ENCODE measurements at regions not wholly inside any gene's neighbourhood (a gene's known extent, or its start where the extent isn't known, plus 50 kb on each side); places are given as distances from the start of the nearest gene placed in this dataset.

- no peak for FAIRE-seq
- DNase-seq (ENCODE audit: insufficient read length, low spot score) = no peak
These were observed 167.1 kb upstream of the C1QTNF7 start for GRCh38 chr4:15260758-15261157.

- FAIRE-seq = no peak
- no peak for DNase-seq (ENCODE audit: insufficient read length, low spot score)
These were observed 165.4 kb upstream of the C1QTNF7 start for GRCh38 chr4:15262396-15262795.

GRCh38 chr4:15270201-15270600 is 157.6 kb upstream of the C1QTNF7 start:
- no peak for FAIRE-seq

GRCh38 chr4:15286041-15286440 is 141.8 kb upstream of the C1QTNF7 start:
- DNase-seq (ENCODE audit: insufficient read length, low spot score) = no peak
- no peak for FAIRE-seq

More at GRCh38 chr4:15270201-15270600, 157.6 kb upstream of the C1QTNF7 start:
- no peak for DNase-seq (ENCODE audit: insufficient read length, low spot score)

GRCh38 chr4:15291122-15291521 is 136.7 kb upstream of the C1QTNF7 start:
- DNase-seq (ENCODE audit: insufficient read length, low spot score) = no peak
- no peak for FAIRE-seq

- no peak for DNase-seq (ENCODE audit: insufficient read length, low spot score)
- no peak for FAIRE-seq
These were observed 134.1 kb upstream of the C1QTNF7 start for GRCh38 chr4:15293711-15294110.

GRCh38 chr4:15294202-15294601 is 133.6 kb upstream of the C1QTNF7 start:
- no peak for FAIRE-seq

GRCh38 chr4:15294832-15295231 is 133.0 kb upstream of the C1QTNF7 start:
- DNase-seq (ENCODE audit: insufficient read length, low spot score) = no peak
- no peak for FAIRE-seq

More at GRCh38 chr4:15294202-15294601, 133.6 kb upstream of the C1QTNF7 start:
- no peak for DNase-seq (ENCODE audit: insufficient read length, low spot score)

GRCh38 chr4:15295421-15296162 is 132.2 kb upstream of the C1QTNF7 start:
- no peak for FAIRE-seq

GRCh38 chr4:15297344-15297743 is 130.5 kb upstream of the C1QTNF7 start:
- DNase-seq (ENCODE audit: insufficient read length, low spot score) (no peak), FAIRE-seq (no peak)

More at GRCh38 chr4:15295421-15296162, 132.2 kb upstream of the C1QTNF7 start:
- DNase-seq (ENCODE audit: insufficient read length, low spot score) = no peak

- no peak for DNase-seq (ENCODE audit: insufficient read length, low spot score)
- FAIRE-seq = no peak
These were observed 128.2 kb upstream of the C1QTNF7 start for GRCh38 chr4:15299627-15300026.

- peak; percentile 9 for DNase-seq (ENCODE audit: insufficient read length, low spot score)
These were observed 124.7 kb upstream of the C1QTNF7 start for GRCh38 chr4:15303052-15303641.

GRCh38 chr4:15314974-15315373 is 112.9 kb upstream of the C1QTNF7 start:
- no peak for DNase-seq (ENCODE audit: insufficient read length, low spot score)
- no peak for FAIRE-seq

More at GRCh38 chr4:15303052-15303641, 124.7 kb upstream of the C1QTNF7 start:
- no peak for FAIRE-seq

- FAIRE-seq (no peak), DNase-seq (ENCODE audit: insufficient read length, low spot score) (no peak)
These were observed 110.6 kb upstream of the C1QTNF7 start for GRCh38 chr4:15317246-15317645.

- FAIRE-seq = no peak
- no peak for DNase-seq (ENCODE audit: insufficient read length, low spot score)
These were observed 109.0 kb upstream of the C1QTNF7 start for GRCh38 chr4:15318621-15319348.

- FAIRE-seq (no peak), DNase-seq (ENCODE audit: insufficient read length, low spot score) (no peak)
These were observed 107.6 kb upstream of the C1QTNF7 start for GRCh38 chr4:15320121-15320678.

- FAIRE-seq = no peak
- DNase-seq (ENCODE audit: insufficient read length, low spot score) = no peak
These were observed 105.8 kb upstream of the C1QTNF7 start for GRCh38 chr4:15322006-15322405.

- FAIRE-seq (no peak), DNase-seq (ENCODE audit: insufficient read length, low spot score) (no peak)
These were observed 101.8 kb upstream of the C1QTNF7 start for GRCh38 chr4:15325987-15326386.

- no peak for FAIRE-seq
- no peak for DNase-seq (ENCODE audit: insufficient read length, low spot score)
These were observed 100.2 kb upstream of the C1QTNF7 start for GRCh38 chr4:15327311-15328298.

- FAIRE-seq (no peak), DNase-seq (ENCODE audit: insufficient read length, low spot score) (no peak)
These were observed 95.9 kb upstream of the C1QTNF7 start for GRCh38 chr4:15331930-15332329.

Data from HTR-8/SVneo (cell line).